GM21526 (cell line): ENCODE measurements at regions not wholly inside any gene's neighbourhood (a gene's known extent, or its start where the extent isn't known, plus 50 kb on each side); places are given as distances from the start of the nearest gene placed in this dataset.

Source experiments
- ATAC-seq: cut with Tn5 transposase; IDR thresholded peaks from one replicate; pipeline ENCODE4 v1.9.1; 2021; ENCODE audit warnings: moderate library complexity; ENCODE audit not compliant: unreplicated experiment, low FRiP score

DNA sequence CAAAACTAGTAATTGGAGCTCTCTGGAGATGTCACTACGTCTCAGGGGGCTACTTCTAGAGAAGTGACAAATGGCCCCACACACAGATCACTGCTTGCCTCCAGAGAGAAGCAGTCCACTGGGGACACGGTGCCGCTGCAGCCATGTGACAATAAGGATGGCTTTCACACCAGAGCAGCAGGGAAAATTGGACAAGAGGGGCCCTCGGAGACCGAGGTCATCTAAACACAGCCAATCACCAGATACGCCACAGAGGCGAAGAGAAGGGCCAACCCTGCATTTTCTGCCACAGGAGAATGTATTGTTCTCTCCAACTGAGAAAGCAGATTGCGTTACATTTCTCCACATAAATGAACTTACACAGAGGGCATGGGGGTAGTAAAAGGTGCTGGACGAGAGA lies 51.2 kb upstream of the TIAM1 start:
- no peak for ATAC-seq

DNA sequence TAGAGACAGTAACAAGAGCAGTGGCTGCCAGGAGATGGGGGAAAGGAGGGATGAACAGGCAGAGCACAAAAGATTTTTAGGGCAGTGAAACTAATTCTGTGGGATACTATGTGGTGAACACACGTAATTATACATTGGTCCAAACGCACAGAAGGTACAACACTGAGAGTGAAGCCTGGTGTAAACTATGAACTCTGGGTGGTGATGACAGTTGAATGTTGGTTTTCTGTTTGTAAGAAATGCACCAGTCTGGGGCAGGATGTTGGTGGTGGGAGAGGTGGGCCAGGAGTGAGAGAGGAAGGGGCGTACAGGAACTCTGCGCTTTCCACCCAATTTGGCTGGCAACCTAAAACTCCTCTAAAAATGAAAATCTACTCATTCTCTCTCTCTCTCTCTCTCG lies 50.2 kb upstream of the TIAM1 start:
- ATAC-seq: no peak
